Activated CD8-positive, alpha-beta T cell treated with anti-CD3 and anti-CD28 coated beads, Interleukin-2, amount 10 ng/mL, durations not matched to agents 7 days and 5 days (primary cell): ENCODE measurements at regions not wholly inside any gene's neighbourhood (a gene's known extent, or its start where the extent isn't known, plus 50 kb on each side); places are given as distances from the start of the nearest gene placed in this dataset.

Source experiments
- ATAC-seq: fragments of 150-1000 bp; cut with Tn5 transposase; one replicate; pipeline ENCODE4 v1.10.0; 2021; ENCODE audit warnings: moderate library complexity
- CTCF ChIA-PET: fragments of 350-600 bp; sonication (Branson Sonifier 250); formaldehyde crosslinking; loops from one replicate; lab custom pipeline; 2021; ENCODE audit warnings: antibody characterized with exemption; lab: Charles Lee
- POLR2A ChIA-PET: fragments of 350-600 bp; sonication (Branson Sonifier 250); formaldehyde crosslinking; loops from one replicate; lab custom pipeline; 2021; ENCODE audit warnings: antibody characterized with exemption; lab: Charles Lee
- DNase-seq: peaks from one replicate; pipeline ENCODE4 v3.0.0-alpha.2; 2020
- H3K27ac Mint-ChIP-seq: one replicate; pipeline ENCODE4 v1.8.0; 2021; ENCODE audit warnings: mild to moderate bottlenecking, mixed read lengths
- H3K27me3 Mint-ChIP-seq: one replicate; pipeline ENCODE4 v1.8.0; 2021; ENCODE audit warnings: low read depth, mixed read lengths
- H3K36me3 Mint-ChIP-seq: one replicate; pipeline ENCODE4 v1.8.0; 2021; ENCODE audit warnings: low read depth, mixed read lengths
- H3K4me1 Mint-ChIP-seq: one replicate; pipeline ENCODE4 v1.8.0; 2021; ENCODE audit warnings: low read depth, mixed read lengths
- H3K4me3 Mint-ChIP-seq: one replicate; pipeline ENCODE4 v1.8.0; 2021; ENCODE audit warnings: mild to moderate bottlenecking, mixed read lengths
- H3K9me3 Mint-ChIP-seq: one replicate; pipeline ENCODE4 v1.8.0; 2022; ENCODE audit warnings: mixed read lengths; ENCODE audit not compliant: insufficient read depth

DNA sequence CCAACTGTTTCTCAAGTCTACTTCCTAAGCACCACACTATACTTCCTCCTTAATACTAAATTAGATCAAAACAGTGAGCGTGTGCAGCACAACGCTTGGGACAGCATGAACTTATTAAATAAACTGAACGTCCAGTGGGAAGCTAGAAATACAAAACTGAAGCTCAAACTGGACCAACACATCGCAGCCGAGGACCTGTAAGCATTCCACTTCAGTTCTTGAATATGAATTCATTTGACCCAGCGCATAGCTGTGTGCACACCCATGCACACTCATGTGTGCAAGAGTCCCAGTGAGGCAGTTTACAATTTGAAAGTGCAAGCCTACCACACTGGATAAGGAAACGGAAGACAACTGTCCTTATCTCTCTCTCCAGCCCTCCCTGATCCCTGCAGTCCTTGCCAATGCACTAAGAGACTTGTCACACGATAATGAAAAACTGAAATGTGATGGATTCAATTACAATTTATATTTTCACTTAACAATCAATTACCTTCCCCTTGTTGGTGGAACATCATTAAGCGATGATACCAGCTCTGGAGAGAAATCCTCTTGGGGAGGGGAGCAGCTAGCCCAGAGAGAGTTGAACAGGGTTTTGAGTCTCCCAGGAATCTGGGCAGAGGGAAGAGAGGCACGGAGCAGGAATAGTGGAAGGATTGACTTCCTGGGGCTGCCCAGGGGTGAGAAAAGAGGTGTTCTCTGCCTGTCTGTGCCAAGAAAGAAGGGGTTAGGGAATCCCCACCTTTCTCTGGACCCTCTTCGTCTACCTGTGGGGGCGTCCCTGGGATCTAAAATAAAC lies 186.5 kb upstream of the KLHL29 start:
- Mint-ChIP-seq H3K4me3 (no peak overlapping the region), H3K4me1 (no peaks in the 10 kb centered on the region), H3K36me3 (no peaks in the 10 kb centered on the region), H3K27ac (no peak overlapping the region), H3K27me3 (no peaks in the 10 kb centered on the region), H3K9me3 (no peaks in the 10 kb centered on the region)
- ChIA-PET POLR2A (no interaction called here), CTCF (interaction anchor here (0.9 kb wide), 1 partner anchor 41 kb away, joined by 3 read pairs; no protein-coding TSS in a partner anchor)
- no peak for DNase-seq
- ATAC-seq, result no peak

DNA sequence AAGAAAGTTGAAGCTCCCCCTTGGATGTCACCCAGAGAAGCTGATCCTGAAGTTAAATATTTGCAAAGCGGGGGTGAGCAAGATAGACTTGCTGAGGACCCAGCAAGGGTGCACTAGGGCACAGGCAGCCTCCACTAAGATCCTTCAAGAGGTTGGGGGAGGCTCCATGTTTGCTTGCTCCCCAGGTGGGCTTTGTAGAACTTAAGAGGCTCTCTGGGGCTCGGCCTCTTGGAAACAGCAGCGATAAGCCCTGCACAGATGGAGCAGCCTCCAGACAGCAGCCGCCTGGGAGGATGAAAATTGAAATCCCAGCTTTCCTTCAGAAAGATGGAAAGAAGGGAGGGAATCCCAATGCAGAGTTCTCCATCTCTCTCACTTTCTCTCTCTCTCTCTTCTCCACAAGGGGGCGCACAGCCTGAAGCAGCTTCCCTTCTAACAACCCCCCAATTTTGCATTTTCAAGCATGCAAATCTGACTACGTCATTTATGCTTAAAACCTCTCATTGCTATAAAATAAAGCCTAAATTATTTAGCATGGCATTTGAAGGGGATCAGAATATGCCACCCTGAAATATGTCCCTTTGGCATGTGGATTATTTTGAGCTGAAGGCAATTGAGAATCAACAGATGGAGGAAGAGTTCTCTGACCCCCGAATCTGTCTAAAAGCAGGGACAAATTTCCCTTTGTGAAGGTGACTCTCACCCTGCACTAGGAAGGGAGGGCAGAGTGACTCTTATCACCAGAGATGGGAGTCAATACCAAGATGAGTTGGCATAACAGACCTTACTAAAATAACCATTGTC lies 185.7 kb upstream of the KLHL29 start:
- Mint-ChIP-seq H3K36me3 (no peaks in the 10 kb centered on the region), H3K9me3 (no peaks in the 10 kb centered on the region), H3K27me3 (no peaks in the 10 kb centered on the region), H3K4me1 (no peaks in the 10 kb centered on the region), H3K27ac (no peak overlapping the region), H3K4me3 (no peak overlapping the region)
- POLR2A ChIA-PET, result no interaction called here
- no peak for ATAC-seq
- CTCF ChIA-PET, result interaction anchor here (0.9 kb wide), 1 partner anchor 40 kb away, joined by 3 read pairs; no protein-coding TSS in a partner anchor
- peak; percentile 32 for DNase-seq

DNA sequence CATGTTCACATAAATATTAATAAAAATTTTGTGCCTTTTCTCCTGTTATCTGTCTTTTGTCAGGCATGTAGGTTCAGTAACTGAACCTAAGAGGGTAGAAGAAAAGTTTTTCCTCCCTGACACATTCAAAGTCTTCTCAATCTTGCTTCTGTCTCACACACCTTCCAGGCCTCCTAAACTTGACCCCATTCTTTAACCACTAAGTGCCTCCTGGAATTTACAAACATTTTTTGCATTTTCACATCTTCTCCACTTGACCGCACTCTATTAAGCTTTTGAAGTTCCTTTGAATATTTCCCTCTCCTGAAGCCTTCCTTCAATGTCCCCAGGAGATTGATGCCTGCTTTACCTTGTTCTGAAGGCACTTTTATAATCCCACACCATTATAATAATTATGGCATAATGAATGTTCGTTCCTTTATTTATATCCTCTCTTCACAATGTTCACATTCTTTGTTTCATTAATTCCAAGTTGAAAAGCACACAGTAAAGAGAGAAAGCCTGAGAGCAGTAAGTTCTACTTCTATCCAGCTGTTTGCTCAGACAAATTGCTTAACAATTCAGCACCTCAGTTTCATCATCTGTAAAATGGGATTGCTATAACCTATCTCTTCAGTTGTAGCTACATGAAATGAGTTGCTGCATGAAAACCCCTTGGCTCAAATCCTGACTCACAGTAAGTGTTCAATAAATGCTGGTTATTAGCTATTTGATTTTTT lies 184.8 kb upstream of the KLHL29 start:
- ChIA-PET CTCF (no interaction called here), POLR2A (no interaction called here)
- Mint-ChIP-seq H3K27me3 (no peaks in the 10 kb centered on the region), H3K4me3 (no peak overlapping the region), H3K27ac (no peak overlapping the region), H3K4me1 (no peaks in the 10 kb centered on the region), H3K9me3 (no peaks in the 10 kb centered on the region), H3K36me3 (no peaks in the 10 kb centered on the region)
- no peak for ATAC-seq
- DNase-seq, result no peak

DNA sequence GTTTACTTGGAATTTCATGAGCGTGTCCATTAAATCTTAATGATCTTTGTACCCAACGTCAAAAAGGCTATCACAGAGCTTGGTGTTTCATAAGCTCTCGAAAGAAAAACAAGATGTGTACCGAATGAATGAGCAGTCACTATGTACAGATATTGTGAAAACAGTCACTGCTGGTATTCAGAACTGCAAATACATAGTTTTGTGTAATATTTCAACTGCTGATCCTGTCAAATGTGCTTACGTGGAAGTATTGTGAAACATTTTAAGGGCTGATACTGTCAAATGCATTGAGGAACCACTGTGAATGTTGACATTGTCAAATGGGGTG lies 184.2 kb upstream of the KLHL29 start:
- POLR2A ChIA-PET, result no interaction called here
- Mint-ChIP-seq H3K4me1 (no peaks in the 10 kb centered on the region), H3K27ac (no peak overlapping the region), H3K27me3 (no peaks in the 10 kb centered on the region), H3K4me3 (no peak overlapping the region), H3K36me3 (no peaks in the 10 kb centered on the region), H3K9me3 (no peaks in the 10 kb centered on the region)
- DNase-seq (no peak), ATAC-seq (no peak)
- CTCF ChIA-PET, result no interaction called here

DNA sequence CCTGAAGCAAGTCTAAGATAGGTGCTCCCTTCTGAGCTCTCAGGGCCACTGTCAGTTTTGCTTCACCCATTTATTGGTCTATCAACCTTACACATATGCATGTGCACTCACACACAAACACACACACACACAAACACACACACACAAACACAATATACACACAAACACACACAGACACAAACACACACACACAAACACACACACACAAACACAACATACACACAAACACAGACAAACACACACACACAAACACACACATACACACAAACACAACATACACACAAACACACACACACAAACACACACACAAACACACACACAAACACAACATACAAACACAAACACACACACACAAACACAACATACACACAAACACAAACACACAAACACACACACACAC lies 181.6 kb upstream of the KLHL29 start:
- no peak for DNase-seq
- H3K27ac Mint-ChIP-seq, result no peak overlapping the region
- CTCF ChIA-PET, result no interaction called here
- H3K27me3 Mint-ChIP-seq, result no peaks in the 10 kb centered on the region
- H3K9me3 Mint-ChIP-seq, result no peaks in the 10 kb centered on the region
- no peaks in the 10 kb centered on the region for H3K4me1 Mint-ChIP-seq
- ATAC-seq, result no peak
- H3K36me3 Mint-ChIP-seq, result no peaks in the 10 kb centered on the region
- POLR2A ChIA-PET, result no interaction called here
- H3K4me3 Mint-ChIP-seq, result no peak overlapping the region

DNA sequence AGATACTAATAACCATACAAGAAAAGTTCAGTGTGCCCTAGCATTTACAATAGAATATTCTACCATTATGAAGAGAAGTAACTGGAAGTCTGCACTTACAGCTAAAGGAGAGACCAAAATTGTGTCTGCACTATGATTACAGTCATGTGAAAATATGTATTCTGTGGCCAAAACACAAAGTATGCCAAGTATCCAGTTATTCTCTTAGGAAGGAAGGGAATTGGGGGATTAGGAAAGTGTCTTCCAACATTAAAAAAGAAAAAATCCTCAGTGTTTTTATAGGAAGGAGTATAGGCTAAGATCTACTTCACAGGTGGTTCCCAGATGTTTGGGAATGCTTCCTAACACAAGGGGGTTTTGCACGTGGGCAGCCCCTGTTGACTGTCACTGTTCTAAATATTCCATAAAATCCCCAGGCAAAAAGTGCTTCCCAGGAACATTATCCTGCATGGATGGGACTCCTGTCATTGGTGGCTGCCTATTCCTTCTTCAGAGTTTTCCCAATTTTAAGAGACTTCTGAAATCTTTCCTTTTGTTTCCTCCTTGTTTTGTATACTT lies 180.2 kb upstream of the KLHL29 start:
- H3K27ac Mint-ChIP-seq, result no peak overlapping the region
- CTCF ChIA-PET, result no interaction called here

DNA sequence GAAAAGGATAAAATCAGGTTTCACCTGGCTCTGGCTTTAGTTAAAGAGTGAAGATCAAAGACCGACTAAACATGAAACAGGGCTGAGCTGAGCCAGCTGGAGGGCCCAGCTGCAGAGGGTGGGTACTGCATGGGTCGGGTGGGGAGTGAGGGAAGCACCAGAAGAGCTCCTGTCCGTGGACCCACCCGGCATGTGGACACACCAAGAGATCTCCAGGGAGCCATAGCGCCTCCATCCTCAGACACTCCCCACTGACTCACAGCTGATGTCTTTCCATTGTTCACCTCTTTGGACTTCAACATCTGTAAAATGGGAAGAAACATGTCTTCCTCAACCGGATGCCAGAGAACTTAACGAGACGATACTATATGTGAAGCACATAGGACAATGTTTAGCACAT lies 178.3 kb upstream of the KLHL29 start:
- no peak overlapping the region for H3K4me3 Mint-ChIP-seq
- POLR2A ChIA-PET, result no interaction called here
- CTCF ChIA-PET, result no interaction called here
- ATAC-seq, result no peak
- H3K27me3 Mint-ChIP-seq, result peaks cover 2% of the 10 kb centered on the region
- H3K9me3 Mint-ChIP-seq, result no peaks in the 10 kb centered on the region
- no peaks in the 10 kb centered on the region for H3K4me1 Mint-ChIP-seq
- H3K27ac Mint-ChIP-seq, result no peak overlapping the region
- no peaks in the 10 kb centered on the region for H3K36me3 Mint-ChIP-seq
- no peak for DNase-seq

More for the DNA sequence above, 180.2 kb upstream of the KLHL29 start:
- ATAC-seq, result no peak
- peaks cover 2% of the 10 kb centered on the region for H3K27me3 Mint-ChIP-seq
- H3K4me3 Mint-ChIP-seq, result no peak overlapping the region
- no peaks in the 10 kb centered on the region for H3K9me3 Mint-ChIP-seq
- H3K4me1 Mint-ChIP-seq, result no peaks in the 10 kb centered on the region
- no peaks in the 10 kb centered on the region for H3K36me3 Mint-ChIP-seq
- DNase-seq, result no peak
- POLR2A ChIA-PET, result no interaction called here

DNA sequence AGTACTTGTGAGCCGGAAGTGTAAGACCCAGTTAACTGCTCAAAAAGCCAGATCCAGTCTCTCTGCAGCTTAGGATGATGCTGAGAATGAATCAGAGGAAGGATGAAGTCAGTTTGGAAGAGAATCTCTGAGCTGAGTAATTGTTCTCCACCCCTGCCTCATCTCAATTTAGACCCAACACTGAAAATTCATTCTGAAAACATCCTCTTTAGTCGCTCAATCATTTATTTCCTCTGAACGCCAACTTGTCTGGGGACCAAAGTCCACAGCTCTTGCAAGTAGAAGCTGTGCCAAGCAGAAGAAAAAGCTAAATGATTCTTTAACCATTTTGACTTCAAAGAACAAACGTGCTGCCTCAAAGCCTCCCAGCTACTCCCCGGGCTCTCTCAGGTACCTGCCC lies 177.1 kb upstream of the KLHL29 start:
- Mint-ChIP-seq H3K27me3 (peaks cover 2% of the 10 kb centered on the region), H3K27ac (no peak overlapping the region), H3K4me3 (no peak overlapping the region), H3K36me3 (no peaks in the 10 kb centered on the region), H3K4me1 (no peaks in the 10 kb centered on the region), H3K9me3 (no peaks in the 10 kb centered on the region)
- ChIA-PET POLR2A (no interaction called here), CTCF (no interaction called here)
- DNase-seq (no peak), ATAC-seq (no peak)

DNA sequence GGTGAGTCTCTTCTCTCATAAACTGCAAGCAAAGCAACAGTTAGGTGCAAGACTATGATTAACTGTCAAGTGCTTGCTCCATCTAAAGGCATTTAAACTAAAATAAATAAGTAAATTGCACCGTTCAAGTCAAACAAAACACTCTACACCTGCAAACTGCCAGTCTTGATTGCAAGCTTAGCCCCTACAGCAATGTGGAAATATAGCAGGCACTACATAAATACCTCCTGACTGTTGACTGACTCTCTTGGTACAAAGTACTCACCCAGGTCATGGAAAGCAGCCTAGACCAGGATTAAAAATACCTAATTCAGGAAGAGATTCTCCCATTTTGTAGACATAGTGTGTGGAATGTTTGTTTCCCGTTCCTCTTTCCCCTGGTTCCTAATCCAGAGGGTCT lies 176.6 kb upstream of the KLHL29 start:
- ChIA-PET POLR2A (no interaction called here), CTCF (no interaction called here)
- H3K36me3 Mint-ChIP-seq, result no peaks in the 10 kb centered on the region
- no peak for DNase-seq
- peaks cover 2% of the 10 kb centered on the region for H3K27me3 Mint-ChIP-seq
- no peak for ATAC-seq
- no peak overlapping the region for H3K27ac Mint-ChIP-seq
- no peak overlapping the region for H3K4me3 Mint-ChIP-seq
- no peaks in the 10 kb centered on the region for H3K4me1 Mint-ChIP-seq
- no peaks in the 10 kb centered on the region for H3K9me3 Mint-ChIP-seq

DNA sequence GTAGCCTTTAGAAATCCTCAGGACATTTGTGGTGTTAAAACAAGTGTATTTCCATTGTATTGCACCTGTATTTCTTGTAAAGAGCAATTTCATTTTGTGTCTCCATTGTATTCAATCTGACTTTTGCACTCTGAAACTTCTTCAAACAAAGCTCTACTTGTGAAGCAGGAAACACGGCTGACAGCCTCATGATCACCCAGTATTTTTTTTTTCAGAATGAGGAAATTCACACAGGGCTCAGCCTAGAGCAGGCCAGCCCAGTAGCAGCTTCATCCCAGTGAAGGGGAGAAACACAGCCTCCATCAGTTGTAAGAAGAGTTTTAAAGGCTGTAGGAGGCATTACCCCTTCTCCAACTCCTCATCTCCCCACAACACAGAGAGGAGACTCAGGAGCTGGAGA lies 175.9 kb upstream of the KLHL29 start:
- Mint-ChIP-seq H3K4me1 (no peaks in the 10 kb centered on the region), H3K36me3 (no peaks in the 10 kb centered on the region), H3K27ac (no peak overlapping the region), H3K9me3 (no peaks in the 10 kb centered on the region), H3K27me3 (peaks cover 2% of the 10 kb centered on the region), H3K4me3 (no peak overlapping the region)
- ChIA-PET POLR2A (no interaction called here), CTCF (no interaction called here)
- DNase-seq, result no peak
- no peak for ATAC-seq

DNA sequence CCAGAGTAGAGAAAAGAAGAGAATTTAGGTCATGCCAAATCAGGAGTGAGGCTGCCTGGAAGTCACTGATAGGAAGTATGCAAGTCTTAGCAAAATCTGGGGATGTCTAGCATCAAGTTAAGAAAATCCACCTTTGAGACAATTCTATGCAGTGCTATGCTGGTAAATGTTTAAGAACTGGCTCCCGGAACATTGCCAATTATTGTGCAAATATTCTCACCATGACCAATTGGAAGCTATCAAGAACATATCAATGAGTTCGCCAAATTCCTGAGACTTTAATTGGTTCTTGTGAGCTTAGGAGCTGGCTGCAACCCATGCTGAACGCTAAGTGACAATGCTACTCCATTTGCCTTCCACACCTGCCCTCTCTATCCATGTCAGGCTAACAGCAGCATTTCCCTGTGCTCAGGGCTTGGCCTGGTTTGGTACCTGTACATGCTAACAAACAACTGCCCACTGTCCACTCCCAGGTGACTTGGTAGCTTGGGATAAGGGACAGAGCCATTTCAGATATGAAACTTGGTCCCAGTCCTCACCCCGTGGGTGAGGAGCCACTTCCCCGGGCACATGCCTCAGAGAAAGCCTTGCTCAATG lies 172.9 kb upstream of the KLHL29 start:
- no peak overlapping the region for H3K4me3 Mint-ChIP-seq
- DNase-seq, result no peak
- H3K27me3 Mint-ChIP-seq, result peaks cover 2% of the 10 kb centered on the region
- H3K36me3 Mint-ChIP-seq, result no peaks in the 10 kb centered on the region
- H3K4me1 Mint-ChIP-seq, result no peaks in the 10 kb centered on the region
- CTCF ChIA-PET, result no interaction called here
- H3K27ac Mint-ChIP-seq, result no peak overlapping the region
- no peaks in the 10 kb centered on the region for H3K9me3 Mint-ChIP-seq
- POLR2A ChIA-PET, result no interaction called here
- no peak for ATAC-seq
